ENCODE measurements at regions not wholly inside any gene's neighbourhood (a gene's known extent, or its start where the extent isn't known, plus 50 kb on each side); places are given as distances from the start of the nearest gene placed in this dataset.

DNA sequence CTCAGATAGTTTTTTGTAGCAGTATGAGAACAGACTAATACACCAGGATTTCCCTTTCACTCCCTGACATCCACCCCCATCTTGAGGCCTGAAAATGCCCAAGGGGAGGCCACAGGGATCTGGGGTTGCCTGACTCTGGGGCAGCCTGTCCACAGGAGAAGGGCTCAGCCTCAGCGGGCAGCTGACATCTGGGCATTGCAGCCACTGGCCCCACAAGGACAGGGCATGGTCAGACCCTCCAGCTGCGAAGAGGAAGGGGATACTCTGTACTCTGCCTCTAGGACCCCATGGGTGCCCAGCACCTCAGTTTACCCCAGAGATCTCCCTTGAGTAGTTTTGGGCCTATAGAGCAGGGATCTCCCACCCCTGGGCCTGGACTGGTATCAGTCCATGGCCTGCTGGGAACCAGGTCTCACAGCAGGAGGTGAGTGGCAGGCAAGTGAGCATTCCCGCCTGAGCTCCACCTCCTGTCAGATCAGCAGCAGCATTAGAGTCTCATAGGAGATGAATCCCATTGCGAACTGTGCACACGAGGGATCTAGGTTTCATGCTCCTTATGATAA lies 138.9 kb downstream of the HMX1 start:
- Histone ChIP-seq H3K9me2 (replicated peaks; ENCODE audit: insufficient read depth) (no peaks in the 10 kb centered on the region), H3K27me3 (no peaks in the 10 kb centered on the region), H3K36me3 (replicated peaks; ENCODE audit: insufficient read depth, low read depth) (no peaks in the 10 kb centered on the region), H4K20me1 (ENCODE audit: insufficient read depth, poor library complexity, severe bottlenecking) (no peaks in the 10 kb centered on the region), H3K4me3 (no peak overlapping the region), H3K27ac (no peak overlapping the region), H3K4me2 (no peak overlapping the region), H3K79me2 (no peaks in the 10 kb centered on the region), H3K4me1 (ENCODE audit: insufficient read depth) (no peaks in the 10 kb centered on the region), H2AFZ (no peak overlapping the region), H3K9me3 (ENCODE audit: low read depth) (no peaks in the 10 kb centered on the region)
- 89% methylated on average over 5 of the region's 5 CpGs for WGBS (ENCODE audit: low lambda C conversion rate, missing lambda C conversion rate)
- TF ChIP-seq EZH2 (IDR thresholded peaks at IDR 0.05; ENCODE audit: borderline replicate concordance) = no peak
- TF ChIP-seq EZH2phosphoT487 (IDR thresholded peaks at IDR 0.05; ENCODE audit: low read depth, severe bottlenecking, unreplicated experiment) = no peak
- no peak for TF ChIP-seq CTCF (IDR thresholded peaks at IDR 0.05; ENCODE audit: poor library complexity)
- no peak for DNase-seq (ENCODE audit: low spot score)

GRCh38 chr4:8732092-8732491 lies 139.5 kb downstream of the CPZ start:
- Histone ChIP-seq H3K27me3 (no peaks in the 10 kb centered on the region), H3K4me2 (no peak overlapping the region), H3K9me2 (replicated peaks; ENCODE audit: insufficient read depth) (no peaks in the 10 kb centered on the region), H3K9me3 (ENCODE audit: low read depth) (no peaks in the 10 kb centered on the region), H4K20me1 (ENCODE audit: insufficient read depth, poor library complexity, severe bottlenecking) (no peaks in the 10 kb centered on the region), H3K36me3 (replicated peaks; ENCODE audit: insufficient read depth, low read depth) (no peaks in the 10 kb centered on the region), H3K79me2 (no peaks in the 10 kb centered on the region), H3K4me3 (no peak overlapping the region), H3K4me1 (ENCODE audit: insufficient read depth) (no peaks in the 10 kb centered on the region), H2AFZ (no peak overlapping the region), H3K27ac (no peak overlapping the region)
- DNase-seq (ENCODE audit: low spot score) = no peak
- whole genome bisulfite sequencing (ENCODE audit: low lambda C conversion rate, missing lambda C conversion rate) = 81% methylated on average over 10 of the region's 10 CpGs
- TF ChIP-seq CTCF (IDR thresholded peaks at IDR 0.05; ENCODE audit: poor library complexity) (no peak), EZH2phosphoT487 (IDR thresholded peaks at IDR 0.05; ENCODE audit: low read depth, severe bottlenecking, unreplicated experiment) (no peak), EZH2 (IDR thresholded peaks at IDR 0.05; ENCODE audit: borderline replicate concordance) (no peak)

DNA sequence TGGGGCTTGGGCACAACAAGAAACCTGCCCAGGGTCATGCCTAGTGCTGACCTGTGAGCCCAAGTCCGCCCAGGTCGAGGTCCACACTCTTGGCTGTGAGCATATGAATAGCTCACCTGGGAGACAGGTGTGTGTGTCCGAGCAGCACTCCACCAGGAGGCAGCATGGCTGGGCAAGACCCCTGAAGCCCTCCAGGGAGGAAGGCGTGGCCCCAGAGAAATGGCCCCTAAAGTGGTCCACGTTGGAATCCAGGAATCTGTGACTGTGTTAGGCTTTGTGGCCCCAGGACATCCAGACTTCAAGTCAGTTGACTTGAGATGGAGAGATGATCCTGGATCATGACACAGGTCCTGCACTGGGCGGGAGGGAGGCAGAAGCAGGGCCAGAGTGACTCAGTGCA lies 138.8 kb downstream of the CPZ start:
- TF ChIP-seq EZH2 (IDR thresholded peaks at IDR 0.05; ENCODE audit: borderline replicate concordance) = no peak
- no peak for DNase-seq (ENCODE audit: low spot score)
- H3K4me2 ChIP-seq = no peak overlapping the region
- no peaks in the 10 kb centered on the region for H4K20me1 ChIP-seq (ENCODE audit: insufficient read depth, poor library complexity, severe bottlenecking)
- no peak overlapping the region for H3K4me3 ChIP-seq
- no peaks in the 10 kb centered on the region for H3K9me3 ChIP-seq (ENCODE audit: low read depth)
- H3K27ac ChIP-seq = no peak overlapping the region
- no peaks in the 10 kb centered on the region for H3K79me2 ChIP-seq
- no peaks in the 10 kb centered on the region for H3K9me2 ChIP-seq (replicated peaks; ENCODE audit: insufficient read depth)
- no peak overlapping the region for H2AFZ ChIP-seq
- no peaks in the 10 kb centered on the region for H3K4me1 ChIP-seq (ENCODE audit: insufficient read depth)
- H3K27me3 ChIP-seq = no peaks in the 10 kb centered on the region
- WGBS (ENCODE audit: low lambda C conversion rate, missing lambda C conversion rate) = 85% methylated on average over 6 of the region's 6 CpGs
- H3K36me3 ChIP-seq (replicated peaks; ENCODE audit: insufficient read depth, low read depth) = no peaks in the 10 kb centered on the region

DNA sequence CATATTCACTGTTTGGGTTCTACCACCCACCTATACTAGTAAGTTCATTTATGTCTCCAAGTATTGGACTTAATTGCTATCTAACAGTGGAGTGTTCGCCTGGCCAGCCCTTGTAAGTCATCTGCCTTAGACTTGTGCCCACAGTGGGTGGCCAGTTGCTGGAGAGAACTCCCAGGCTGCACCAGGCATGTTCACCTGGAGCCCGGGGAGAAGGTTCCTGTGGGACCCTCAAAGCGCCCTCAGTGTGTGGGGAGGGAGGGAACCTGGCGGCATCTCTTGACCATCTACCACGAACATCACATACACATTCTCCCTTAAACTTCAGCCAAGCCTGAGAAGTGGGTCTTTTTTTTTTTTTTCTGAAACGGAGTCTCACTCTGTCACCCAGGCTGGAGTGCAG lies 138.1 kb downstream of the CPZ start:
- no peaks in the 10 kb centered on the region for H4K20me1 ChIP-seq (ENCODE audit: insufficient read depth, poor library complexity, severe bottlenecking)
- no peaks in the 10 kb centered on the region for H3K27me3 ChIP-seq
- H3K4me1 ChIP-seq (ENCODE audit: insufficient read depth) = no peaks in the 10 kb centered on the region
- no peak for DNase-seq (ENCODE audit: low spot score)
- no peak overlapping the region for H2AFZ ChIP-seq
- 94% methylated on average over 6 of the region's 6 CpGs for WGBS (ENCODE audit: low lambda C conversion rate, missing lambda C conversion rate)
- no peaks in the 10 kb centered on the region for H3K36me3 ChIP-seq (replicated peaks; ENCODE audit: insufficient read depth, low read depth)
- no peak overlapping the region for H3K27ac ChIP-seq
- H3K79me2 ChIP-seq = no peaks in the 10 kb centered on the region
- TF ChIP-seq CTCF (IDR thresholded peaks at IDR 0.05; ENCODE audit: poor library complexity) = no peak
- TF ChIP-seq EZH2phosphoT487 (IDR thresholded peaks at IDR 0.05; ENCODE audit: low read depth, severe bottlenecking, unreplicated experiment) = no peak
- TF ChIP-seq EZH2 (IDR thresholded peaks at IDR 0.05; ENCODE audit: borderline replicate concordance) = no peak
- H3K4me3 ChIP-seq = no peak overlapping the region
- H3K9me2 ChIP-seq (replicated peaks; ENCODE audit: insufficient read depth) = no peaks in the 10 kb centered on the region
- no peaks in the 10 kb centered on the region for H3K9me3 ChIP-seq (ENCODE audit: low read depth)
- no peak overlapping the region for H3K4me2 ChIP-seq
